ENCODE measurements at regions not wholly inside any gene's neighbourhood (a gene's known extent, or its start where the extent isn't known, plus 50 kb on each side); places are given as distances from the start of the nearest gene placed in this dataset.

DNA sequence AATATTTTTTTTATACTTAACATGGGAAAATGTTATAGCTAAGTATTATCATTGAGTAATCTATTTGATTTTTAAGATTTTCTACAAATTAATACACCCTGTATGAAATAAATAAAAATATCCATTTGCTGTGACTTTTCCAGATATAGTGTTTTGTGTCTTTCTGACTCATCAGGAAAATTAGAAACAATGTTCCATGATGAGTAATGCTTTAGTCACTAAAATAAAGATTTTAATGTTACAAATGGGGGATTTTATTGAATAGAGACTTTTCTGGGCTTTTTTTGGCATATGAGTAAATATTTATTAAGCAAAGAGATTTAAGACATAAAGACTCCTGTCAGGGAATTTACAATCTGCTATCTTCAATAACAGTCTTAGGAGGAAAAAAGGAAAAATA, 279.2 kb upstream of the NOCT start:
- TF ChIP-seq, protein P1, sequence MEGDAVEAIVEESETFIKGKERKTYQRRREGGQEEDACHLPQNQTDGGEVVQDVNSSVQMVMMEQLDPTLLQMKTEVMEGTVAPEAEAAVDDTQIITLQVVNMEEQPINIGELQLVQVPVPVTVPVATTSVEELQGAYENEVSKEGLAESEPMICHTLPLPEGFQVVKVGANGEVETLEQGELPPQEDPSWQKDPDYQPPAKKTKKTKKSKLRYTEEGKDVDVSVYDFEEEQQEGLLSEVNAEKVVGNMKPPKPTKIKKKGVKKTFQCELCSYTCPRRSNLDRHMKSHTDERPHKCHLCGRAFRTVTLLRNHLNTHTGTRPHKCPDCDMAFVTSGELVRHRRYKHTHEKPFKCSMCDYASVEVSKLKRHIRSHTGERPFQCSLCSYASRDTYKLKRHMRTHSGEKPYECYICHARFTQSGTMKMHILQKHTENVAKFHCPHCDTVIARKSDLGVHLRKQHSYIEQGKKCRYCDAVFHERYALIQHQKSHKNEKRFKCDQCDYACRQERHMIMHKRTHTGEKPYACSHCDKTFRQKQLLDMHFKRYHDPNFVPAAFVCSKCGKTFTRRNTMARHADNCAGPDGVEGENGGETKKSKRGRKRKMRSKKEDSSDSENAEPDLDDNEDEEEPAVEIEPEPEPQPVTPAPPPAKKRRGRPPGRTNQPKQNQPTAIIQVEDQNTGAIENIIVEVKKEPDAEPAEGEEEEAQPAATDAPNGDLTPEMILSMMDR (IDR thresholded peaks at IDR 0.05), result no peak
- TF ChIP-seq POLR2A (IDR thresholded peaks at IDR 0.05), result no peak
